ENCODE measurements at regions not wholly inside any gene's neighbourhood (a gene's known extent, or its start where the extent isn't known, plus 50 kb on each side); places are given as distances from the start of the nearest gene placed in this dataset.

GRCh38 chr2:164028814-164029534 is 293.2 kb upstream of the FIGN start:
- H3K4me3 ChIP-seq (replicated peaks in 1 of 2; ENCODE audit: low read depth in 1 of 2, low read length in 2 of 2) = no peak overlapping the region
- BruUV-seq (replicated peaks) = no TSS peak
- no peaks in the 10 kb centered on the region for H3K36me3 ChIP-seq (ENCODE audit: control insufficient read depth in 1 of 2, insufficient read depth in 2 of 2, low read length in 2 of 2)
- intact Hi-C loops (cut with micrococcal nuclease) = no loop called here
- no peak for DNase-seq (ENCODE audit: low read depth, low spot score)
- H4K20me1 ChIP-seq (ENCODE audit: insufficient read depth) = no peaks in the 10 kb centered on the region
- RAD21 ChIA-PET (ENCODE audit: low non-redundant PET in 1 of 2, low total read pairs in 2 of 2, uncharacterized antibody in 2 of 2, unreplicated experiment in 2 of 2) = no interaction called here
- H3K4me2 ChIP-seq (ENCODE audit: low read length) = no peak overlapping the region
- H3K9me3 ChIP-seq (ENCODE audit: control insufficient read depth in 1 of 2, insufficient read depth in 1 of 2, low read depth in 1 of 2, low read length in 2 of 2) = no peaks in the 10 kb centered on the region
- H3K9ac ChIP-seq (ENCODE audit: low read length) = no peak overlapping the region
- peaks cover 6% of the 10 kb centered on the region; the same call in 1 of the 2 replicates for H3K27me3 ChIP-seq (ENCODE audit: insufficient read depth, low read length)
- POLR2A ChIA-PET = no interaction called here
- no peaks in the 10 kb centered on the region for H3K4me1 ChIP-seq (ENCODE audit: control insufficient read depth in 1 of 2, insufficient read depth in 2 of 2, low read length in 2 of 2)
- H3K9me2 ChIP-seq (ENCODE audit: insufficient read depth) = no peaks in the 10 kb centered on the region
- H2AFZ ChIP-seq (ENCODE audit: low read depth, low read length, poor library complexity, severe bottlenecking) = no peak overlapping the region
- TF ChIP-seq YY1 (IDR thresholded peaks at IDR 0.05; ENCODE audit: extremely low read depth, insufficient replicate concordance, low read depth, low read length) = no peak
- no peak for TF ChIP-seq TCF7L2 (IDR thresholded peaks at IDR 0.05; ENCODE audit: borderline replicate concordance, extremely low read depth, insufficient read depth, insufficient read length)
- no peak for TF ChIP-seq POLR2A (IDR thresholded peaks at IDR 0.05; ENCODE audit: borderline replicate concordance, extremely low read depth, insufficient read depth, insufficient read length)
- TF ChIP-seq ZBTB33 (IDR thresholded peaks at IDR 0.05; ENCODE audit: extremely low read depth, insufficient replicate concordance, low read length) = no peak
- no peak for TF ChIP-seq RAD21 (IDR thresholded peaks at IDR 0.05; ENCODE audit: low read depth)
- no peak for TF ChIP-seq CEBPB (IDR thresholded peaks at IDR 0.05; ENCODE audit: low read depth)
- TF ChIP-seq POLR2AphosphoS5 (IDR thresholded peaks at IDR 0.05; ENCODE audit: low read depth, low read length) = no peak
- no peak for TF ChIP-seq EZH2phosphoT487 (IDR thresholded peaks at IDR 0.05; ENCODE audit: borderline replicate concordance)
- no peak for TF ChIP-seq SP1 (IDR thresholded peaks at IDR 0.05; ENCODE audit: low read depth)
- TF ChIP-seq JUND (IDR thresholded peaks at IDR 0.05) = no peak
- TF ChIP-seq SIN3A (IDR thresholded peaks at IDR 0.05; ENCODE audit: low read depth) = no peak
- TF ChIP-seq EGR1 (IDR thresholded peaks at IDR 0.05; ENCODE audit: low read depth) = no peak
- no peak for TF ChIP-seq SRF (IDR thresholded peaks at IDR 0.05; ENCODE audit: low read depth)
- TF ChIP-seq CBX3 (IDR thresholded peaks at IDR 0.05; ENCODE audit: low read depth) = no peak
- TF ChIP-seq EZH2 (IDR thresholded peaks at IDR 0.05) = no peak
- TF ChIP-seq REST (IDR thresholded peaks at IDR 0.05; ENCODE audit: low read depth) = no peak
- no peaks in the 10 kb centered on the region for H3K79me2 ChIP-seq (ENCODE audit: insufficient read depth, low read length)
- ATAC-seq = no peak
- H3K27ac ChIP-seq (ENCODE audit: low read depth, low read length) = no peak overlapping the region
- CTCF ChIA-PET = no interaction called here
